ENCODE measurements at regions not wholly inside any gene's neighbourhood (a gene's known extent, or its start where the extent isn't known, plus 50 kb on each side); places are given as distances from the start of the nearest gene placed in this dataset.

DNA sequence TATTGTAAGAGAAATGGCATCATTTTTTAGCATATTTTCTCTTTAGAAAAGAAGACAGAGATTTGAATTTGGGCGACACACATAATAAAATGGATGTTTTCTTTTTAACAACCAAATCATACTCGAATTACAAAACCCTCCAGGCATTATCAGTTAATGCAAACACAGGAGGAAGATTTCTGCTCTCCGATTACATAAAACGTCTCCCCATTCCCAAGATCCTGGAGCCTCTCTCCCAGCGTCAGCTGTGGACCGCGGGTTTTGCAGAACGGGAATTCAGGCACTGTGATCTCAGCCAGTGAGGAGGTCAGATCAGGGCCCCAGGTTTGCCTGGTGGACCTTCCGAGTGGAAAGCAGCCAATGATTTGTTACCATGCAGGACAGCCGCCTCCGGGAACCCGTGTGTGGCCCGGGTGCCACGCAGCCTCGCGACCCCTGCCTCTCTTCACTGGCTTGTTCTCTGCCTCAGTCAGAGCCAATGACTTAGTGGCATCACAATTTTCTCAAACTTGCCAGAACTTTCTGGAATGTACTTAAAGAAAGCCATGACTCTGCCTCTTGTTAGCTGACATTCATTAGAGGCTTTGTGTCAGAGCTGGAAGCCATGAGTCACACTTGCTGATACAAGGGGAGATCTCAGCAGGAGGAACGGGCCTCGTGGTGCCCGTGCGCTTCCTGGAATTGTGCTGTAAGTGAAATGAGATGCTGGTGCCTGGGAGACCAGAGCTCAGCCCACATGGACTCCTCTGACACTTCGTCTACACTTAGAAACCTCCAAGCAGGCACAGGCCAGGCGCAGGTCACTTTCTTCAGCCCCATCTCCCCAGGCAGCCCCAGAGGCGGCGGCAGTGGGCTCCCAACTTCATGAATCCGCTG is 246.1 kb downstream of the KLF6 start:
- peak; percentile 25 for DNase-seq (ENCODE audit: low read depth)

DNA sequence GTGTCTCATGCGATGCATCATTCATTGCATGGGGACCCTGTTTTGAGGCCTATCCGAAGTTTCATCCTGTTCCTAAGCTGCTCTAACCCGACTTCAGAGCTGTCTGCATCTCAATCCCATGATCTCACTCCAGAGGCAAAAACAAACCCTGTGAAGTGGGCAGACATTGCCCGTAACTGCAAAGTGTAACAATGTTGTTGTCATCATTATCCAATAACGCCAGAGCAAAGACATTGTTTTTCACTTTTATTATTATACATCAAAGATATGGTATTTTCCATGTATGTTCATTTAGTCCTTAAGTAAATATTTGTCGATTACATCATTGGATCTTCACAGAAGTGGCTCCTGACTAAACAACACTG is 246.7 kb downstream of the KLF6 start:
- DNase-seq (ENCODE audit: low read depth): no peak

DNA sequence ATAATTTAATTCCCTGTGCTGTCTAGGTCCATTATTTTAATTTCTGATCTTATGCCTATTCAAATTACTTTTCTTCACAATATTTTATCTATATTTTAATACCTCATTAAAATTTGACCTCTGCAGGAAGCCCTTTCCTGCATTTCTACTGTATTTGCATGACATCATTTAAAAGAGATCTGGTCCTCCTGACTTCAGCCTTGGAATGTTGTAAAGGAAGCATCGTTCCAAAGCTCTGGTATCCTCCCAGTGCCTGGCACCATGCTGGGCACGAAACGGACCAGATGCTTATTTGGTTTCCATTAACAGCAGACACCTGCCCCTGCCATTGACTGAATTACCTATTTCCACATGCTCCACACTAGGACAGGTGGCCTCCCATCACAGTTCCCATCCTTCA is 247.5 kb downstream of the KLF6 start:
- no peak for DNase-seq (ENCODE audit: low read depth)

DNA sequence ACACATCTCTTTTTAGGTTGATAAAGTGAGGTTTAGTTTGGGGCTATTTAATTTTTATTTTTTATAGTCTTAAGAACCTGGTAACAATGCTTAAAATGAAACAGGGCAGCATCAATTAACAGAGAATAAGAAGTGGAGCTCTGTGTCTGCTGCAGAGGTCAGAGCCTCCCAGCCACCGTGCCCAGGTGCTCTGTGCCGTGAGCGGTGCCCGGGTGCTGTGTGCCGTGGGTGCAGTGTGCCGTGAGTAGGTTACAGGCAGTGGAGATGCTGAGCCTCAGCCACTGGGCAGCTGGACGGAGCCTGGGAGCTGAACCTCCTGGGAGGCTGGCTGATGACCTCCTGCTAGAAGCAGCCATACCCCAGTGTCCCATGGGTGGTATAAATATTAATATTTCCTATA is 250.0 kb downstream of the KLF6 start:
- DNase-seq (ENCODE audit: low read depth): no peak

DNA sequence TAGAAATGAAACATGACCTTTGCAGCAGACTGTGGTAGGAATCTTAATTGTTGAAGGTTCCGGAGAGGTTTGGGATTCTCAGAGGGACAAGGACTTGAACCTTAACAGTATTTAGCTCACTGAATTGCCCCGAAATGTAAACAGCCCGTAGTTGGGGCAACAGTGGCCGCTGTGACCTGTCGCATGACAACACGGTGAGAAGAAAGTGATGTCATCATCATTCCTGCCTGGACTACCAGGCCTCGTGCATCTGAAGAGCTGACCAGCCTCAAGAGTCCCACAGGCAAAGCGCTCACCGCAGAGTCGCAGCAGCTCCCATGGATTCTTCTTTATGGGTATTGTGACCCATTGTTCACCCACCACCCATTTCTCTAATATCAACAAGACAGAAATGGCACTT is 250.6 kb downstream of the KLF6 start:
- no peak for DNase-seq (ENCODE audit: low read depth)

DNA sequence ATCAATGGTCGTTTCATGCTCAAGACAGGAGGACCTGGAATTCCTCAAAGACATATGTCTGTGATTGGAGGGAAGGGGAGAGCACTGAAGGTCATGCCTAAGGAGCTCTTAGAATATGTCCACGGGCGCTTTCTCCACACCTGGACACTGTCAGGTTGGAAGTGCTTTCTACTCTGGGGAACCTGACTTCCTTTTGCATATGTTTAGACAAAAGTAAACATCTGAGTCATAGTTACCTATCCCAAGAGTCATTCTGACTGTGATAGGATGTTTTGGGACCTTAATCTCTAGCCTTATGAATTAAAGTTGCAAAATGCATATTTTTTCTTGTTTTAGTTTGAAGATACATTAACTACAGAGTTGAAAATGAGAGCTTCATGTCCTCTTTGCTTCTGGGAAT is 251.7 kb downstream of the KLF6 start:
- no peak for DNase-seq (ENCODE audit: low read depth)

DNA sequence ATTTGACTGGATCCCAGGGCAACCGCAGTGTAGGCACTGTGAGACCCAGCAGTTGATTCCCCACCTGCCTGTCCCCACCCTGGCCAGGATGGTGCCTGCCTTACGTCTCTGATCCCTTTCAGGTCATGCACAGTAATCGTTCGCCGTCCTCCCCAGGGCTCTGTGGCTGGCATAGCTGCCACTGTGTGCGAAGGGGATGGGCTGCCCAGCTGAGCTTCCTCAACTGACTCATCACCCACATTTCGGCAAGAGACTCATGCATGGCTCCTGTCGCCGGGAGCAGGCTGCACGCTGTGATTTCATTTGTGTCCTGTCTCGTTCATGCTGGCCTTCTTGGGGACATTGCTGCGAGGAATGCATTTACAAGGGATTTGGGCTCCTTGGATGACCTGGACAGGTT is 252.4 kb downstream of the KLF6 start:
- DNase-seq (ENCODE audit: low read depth): no peak

DNA sequence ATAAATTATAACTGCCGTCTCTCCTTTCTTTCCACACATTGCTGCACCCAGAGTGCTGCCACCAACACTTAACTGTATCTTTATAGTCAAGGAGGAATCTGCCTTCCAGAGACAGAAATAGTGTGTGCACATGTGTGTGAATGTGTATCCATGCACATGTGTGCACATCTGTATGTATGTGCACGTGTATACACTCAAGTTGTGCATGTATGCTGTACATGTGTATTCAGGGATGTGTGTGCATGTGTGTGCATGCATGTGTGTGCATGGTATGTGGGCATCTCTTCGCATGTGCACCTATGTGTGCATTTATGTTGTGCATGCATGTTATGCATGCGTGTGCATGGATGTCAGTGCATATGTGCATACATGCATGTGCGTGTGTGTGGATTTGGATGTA is 253.3 kb downstream of the KLF6 start:
- no peak for DNase-seq (ENCODE audit: low read depth)

DNA sequence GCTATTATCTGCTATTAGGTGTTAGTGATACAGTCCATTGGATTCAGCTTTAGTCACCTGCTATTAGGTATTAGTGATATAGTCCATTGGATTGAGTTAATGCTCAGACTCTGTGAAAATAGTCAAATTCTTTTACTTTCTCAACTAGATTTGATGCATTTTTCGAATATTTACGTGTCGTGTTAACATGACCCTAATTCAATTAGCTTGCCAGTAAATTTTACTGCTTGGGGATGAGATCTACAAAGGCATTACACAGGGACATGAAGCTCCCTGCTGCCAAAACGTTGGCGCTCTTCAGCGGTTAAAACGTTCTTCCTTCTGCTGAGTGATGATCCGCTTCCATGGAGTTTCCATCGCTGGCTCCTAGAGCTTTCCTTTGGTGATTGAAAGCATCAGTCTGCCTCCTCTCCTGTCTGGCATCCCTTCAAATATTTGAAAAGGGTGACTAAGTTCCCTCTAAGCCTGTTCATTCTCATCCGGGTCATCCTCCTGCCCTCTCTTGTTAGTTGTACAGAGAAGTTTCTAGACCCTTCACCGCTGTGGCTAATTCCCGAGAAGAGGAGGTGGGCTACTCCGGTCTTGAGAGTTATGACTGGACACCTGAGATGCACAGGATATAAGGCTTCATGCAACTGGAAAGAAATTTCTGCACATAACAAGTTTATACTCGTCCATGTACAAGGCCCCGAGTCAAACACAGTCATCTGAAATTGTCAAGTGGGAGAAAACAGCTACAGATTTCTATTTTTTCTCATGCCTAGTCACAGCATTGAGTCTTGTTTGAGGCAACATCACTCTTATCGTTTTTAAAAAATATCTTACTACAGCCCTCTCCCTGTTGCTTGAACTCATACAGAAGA is 254.0 kb downstream of the KLF6 start:
- DNase-seq (ENCODE audit: low read depth): no peak

DNA sequence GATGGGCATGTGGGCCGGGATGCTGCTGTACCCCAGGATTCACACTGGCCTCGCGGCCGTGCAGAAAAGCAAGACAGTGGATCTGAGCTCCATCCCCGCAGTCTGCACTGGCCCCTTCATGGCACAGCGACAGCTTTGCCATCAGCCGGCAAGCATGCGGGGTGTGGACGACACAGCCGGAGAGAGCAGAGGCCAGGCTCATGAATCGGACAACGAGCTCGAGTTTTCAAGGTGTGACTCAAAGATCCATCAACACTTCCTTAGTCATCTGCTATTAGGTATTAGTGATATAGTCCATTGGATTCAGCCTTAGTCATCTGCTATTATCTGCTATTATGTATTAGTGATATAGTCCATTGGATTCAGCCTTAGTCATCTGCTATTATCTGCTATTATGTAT is 254.7 kb downstream of the KLF6 start:
- DNase-seq (ENCODE audit: low read depth): no peak

DNA sequence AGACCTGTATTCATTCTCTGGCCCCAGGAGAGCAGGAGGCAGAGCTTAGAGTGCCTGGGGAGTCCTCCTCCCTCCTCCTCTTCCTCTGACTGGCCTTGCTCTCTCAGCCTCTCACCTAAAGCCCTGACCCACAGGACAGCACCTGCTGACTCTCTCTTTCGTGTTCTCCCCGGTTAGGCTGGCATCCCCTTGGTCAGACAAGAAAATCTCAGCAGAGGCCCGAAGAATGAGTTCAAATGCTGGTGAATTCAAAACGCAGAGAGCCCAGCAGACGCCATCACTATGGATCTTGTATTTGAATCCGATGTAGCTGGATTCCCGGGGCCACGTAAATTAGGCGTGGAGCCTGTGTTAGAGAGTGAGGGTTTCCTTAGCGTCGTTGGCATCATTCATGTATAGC is 255.3 kb downstream of the KLF6 start:
- no peak for DNase-seq (ENCODE audit: low read depth)

DNA sequence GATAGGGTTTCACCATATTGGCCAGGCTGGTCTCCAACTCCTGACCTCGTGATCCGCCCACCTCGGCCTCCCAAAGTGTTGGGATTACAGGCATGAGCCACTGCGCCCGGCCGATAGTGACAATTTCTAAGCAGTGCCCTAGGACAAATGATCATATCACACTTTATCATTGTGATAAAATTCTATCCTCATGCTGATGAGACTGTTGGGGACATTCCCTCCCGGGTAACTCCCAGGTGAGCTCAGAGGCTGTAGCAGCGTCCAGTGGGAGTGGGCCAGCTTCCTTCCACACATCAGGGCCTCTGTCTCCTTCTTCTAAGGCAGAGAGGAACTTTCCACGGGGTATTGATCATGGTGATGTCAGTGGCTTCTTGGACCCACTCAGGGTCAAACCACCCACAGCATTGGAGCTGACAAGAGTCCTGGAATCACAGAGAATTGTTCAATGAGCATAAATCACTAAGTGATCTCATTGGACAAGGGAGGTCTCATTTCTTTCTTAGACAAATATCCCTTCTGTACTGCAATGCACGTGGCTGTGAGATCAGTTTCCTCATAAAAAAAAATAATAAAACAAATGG is 256.1 kb downstream of the KLF6 start:
- DNase-seq (ENCODE audit: low read depth): no peak

DNA sequence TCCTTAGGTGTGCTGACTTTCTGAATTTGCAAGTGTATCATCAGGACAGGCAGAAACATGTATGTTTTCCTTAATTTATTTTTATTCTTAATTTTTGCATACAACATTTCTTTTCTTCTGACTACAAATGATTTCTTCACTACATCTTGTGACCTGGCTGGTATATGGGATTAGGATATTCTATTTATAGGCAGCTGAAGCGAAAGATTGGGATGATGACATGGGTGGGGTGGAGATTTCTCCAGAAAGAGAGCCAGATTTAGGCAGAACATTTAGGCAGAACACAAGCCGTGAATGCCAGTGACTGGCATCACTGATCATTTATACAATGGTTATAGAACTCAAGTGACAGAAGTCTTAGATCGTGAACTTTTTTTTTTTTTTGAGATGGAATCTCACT is 256.7 kb downstream of the KLF6 start:
- DNase-seq (ENCODE audit: low read depth): no peak

DNA sequence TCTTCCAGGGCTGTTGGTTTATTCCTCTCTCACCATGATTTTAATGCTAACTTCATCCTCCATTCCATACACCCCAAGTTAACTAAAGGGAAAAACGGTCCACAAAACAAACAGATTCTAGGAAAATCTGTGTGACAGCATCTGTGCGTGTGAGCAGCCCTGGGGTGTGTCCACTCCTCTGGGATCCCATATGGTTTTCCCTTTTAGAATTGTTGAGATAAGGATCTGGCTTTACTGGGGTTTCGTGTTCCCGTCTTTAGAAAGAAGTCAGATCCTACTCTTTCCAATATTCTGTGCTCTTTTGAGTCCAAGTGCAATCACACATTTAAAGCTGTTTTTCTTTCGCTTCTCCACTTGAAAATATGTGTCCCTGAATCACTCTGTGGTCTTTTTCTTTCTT is 257.1 kb downstream of the KLF6 start:
- DNase-seq (ENCODE audit: low read depth): no peak

DNA sequence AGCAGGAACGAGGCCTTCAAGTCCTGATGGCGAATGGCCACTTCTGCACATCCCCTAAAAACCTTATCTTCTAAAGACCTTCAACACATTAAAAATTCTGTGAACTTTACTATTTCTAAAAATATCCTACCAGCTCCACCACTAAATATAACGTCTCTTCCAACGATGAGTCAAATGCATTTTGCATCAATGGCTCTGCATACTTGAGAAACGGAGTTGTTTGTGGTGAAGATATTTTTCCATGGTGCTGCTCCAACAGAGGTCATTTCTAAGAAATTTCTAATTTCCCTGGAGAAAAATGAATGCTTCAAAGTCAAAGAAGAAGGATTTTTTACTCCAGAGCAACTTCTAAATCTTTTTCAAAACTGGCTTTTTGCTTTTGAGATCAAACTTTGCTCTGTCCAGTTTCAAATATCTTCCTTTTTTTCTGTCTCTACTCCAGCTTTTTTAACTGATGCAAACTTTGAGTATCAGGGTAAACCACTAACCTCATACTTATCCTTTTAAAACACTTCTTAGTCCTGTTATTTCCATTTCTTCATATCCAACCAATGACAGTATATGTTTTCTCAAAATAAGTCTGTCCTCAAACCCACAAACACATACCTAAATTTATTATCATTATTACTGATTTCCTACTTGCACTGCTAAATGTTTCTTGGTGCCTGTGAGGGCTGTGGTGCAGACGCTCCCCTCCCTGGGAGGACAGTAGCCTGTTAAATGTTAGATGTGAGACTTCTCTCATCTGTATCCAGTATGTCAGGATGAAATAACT is 258.1 kb downstream of the KLF6 start:
- DNase-seq (ENCODE audit: low read depth): no peak

DNA sequence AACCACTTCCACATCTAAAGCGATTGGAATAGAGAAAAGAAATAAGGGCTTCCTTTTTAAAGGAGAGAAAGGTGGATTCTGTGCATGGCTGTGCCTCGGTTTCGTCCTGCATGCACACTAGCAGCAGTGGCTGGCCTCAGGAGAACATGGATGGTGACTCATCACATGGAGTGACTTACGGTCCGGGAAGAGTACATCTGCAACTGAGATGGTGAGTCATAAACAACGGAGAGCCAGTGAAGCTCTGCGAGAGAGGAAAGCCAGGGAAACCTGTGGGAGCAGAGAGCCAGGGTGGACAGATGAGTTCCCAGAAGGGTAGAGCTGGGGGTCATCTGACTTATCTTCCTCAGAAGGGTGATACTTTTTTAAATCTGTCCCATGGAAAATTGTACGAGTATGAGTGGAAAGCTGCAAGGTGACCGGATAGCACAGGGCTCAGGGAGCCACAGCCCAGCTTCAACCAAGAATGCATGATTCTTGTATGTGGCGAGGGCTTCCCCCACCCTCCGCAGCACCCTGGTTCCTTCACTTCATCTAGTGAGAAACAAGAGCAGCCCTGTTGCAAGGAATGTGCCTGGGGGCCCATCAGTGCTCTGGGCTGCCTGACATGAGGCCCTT is 259.1 kb downstream of the KLF6 start:
- DNase-seq (ENCODE audit: low read depth): peak; percentile 63

DNA sequence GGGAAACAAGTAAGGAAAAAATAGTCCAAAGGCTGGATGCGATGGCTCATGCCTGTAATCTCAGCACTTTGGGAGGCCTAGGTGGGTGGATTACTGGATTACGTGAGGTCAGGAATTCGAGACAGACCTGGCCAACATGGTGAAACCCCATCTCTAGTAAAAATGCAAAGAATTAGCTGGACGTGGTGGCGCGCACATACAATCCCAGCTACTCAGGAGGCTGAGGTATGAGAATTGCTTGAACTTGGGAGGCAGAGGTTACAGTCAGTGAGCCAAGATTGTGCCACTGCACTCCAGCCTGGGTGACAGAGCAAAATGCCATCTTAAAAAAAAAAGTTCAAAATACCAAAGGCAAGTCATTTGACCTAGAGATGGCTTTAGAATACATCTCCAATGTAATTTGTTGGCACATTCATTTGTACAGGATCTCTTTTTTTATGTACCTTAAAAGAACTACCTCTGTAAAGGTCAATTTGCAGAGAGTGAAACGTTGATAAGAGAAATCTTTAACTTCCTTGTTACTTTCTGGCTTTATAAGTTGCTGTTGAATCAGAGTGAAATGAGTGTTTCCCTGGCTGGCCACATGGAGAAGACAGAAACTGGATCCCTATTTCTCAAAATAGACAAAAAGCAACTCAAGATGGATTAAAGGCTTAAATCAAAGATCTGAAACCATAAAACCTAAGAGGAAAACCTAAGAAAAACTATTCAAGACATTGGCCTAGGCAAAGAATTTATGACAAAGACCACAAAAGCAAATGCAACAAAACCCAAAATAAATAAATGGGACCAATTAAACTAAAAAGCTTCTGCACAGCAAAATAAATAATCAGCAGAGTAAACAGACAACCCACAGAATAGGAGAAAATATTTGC is 260.7 kb downstream of the KLF6 start:
- DNase-seq (ENCODE audit: low read depth): no peak

DNA sequence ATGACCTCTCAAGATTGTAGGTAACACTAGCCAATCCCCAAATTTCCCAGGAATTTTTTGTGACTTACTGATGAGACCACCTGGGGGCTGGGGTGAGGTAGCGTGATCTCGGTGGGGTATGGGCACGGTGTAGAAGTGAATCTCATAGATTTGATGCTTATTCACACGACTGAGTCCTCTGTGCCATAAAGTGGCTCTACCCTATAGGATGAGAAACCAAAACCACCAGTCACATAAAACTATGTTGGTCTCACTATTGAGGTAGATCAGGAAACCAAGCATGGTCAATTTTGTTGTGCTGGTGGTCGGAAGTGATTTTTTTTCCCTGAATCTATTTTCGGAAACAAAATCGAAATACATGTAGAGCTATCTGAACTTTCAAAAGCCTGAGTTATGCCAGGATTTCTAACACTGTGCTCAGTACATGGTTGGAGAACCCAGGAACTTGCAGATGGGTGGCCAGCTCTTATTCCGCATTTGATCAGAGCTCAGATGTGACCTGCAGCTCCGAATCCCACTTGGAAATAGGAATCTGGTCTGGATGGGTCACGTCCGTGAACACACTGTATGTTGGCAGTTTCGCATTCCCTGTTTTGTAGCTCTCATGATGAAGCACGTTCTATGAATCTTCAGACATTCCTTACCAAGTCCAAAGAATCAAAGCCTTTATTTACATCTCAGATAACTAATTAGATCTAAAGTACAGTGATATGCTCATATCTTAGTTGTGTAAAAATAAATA is 261.5 kb downstream of the KLF6 start:
- no peak for DNase-seq (ENCODE audit: low read depth)

DNA sequence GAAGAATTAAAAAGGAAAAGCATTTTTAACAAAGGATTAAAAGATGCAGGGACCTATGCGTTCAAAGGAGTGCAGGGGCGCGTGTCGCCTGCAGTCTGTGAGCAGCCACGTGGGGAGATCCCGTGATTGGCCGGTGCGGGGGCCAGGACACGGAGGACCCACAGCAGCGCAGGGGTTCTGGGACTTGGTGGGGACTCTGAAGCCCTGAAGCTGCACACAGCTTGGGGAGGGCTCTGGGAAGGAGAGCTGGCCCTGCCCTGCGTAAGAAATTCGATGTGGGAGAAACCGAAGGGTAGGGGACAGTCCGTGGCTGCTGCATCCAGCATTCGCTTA is 268.1 kb downstream of the KLF6 start:
- DNase-seq (ENCODE audit: low read depth): no peak

DNA sequence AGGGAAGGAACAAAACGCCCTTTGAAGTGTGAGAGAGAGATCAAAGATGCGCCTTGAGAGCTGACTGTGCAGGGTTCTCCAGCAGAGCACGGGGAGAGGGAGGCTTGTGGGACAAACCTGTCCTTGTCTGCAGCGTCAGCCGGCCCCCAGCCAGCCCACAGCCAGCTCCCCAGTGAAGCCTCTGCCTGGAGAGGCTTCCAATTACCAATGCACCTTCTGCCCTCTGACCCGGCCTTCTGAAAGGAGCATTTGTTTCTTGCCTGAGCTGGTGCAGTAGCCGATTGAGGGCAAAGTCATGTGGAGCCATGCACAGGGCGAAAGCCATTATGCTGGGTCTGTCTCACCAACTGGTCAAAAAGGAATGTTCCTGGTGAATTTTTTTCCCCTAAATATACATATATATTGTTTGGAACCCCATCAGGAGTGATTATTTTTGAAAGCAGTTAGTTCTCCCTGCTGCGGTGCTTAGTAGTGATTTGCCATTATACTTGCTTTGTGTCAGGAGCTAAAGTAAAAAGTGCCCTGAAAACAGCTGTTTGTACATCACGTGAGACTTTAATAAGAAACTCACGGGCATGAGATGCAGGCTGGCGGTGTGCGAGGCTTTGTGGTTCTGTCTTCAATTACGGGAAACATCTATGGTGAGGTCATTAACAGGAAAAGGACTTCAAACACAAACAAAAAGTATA is 268.6 kb downstream of the KLF6 start:
- DNase-seq (ENCODE audit: low read depth): no peak
